HepG2 (cell line): ENCODE measurements at regions not wholly inside any gene's neighbourhood (a gene's known extent, or its start where the extent isn't known, plus 50 kb on each side); places are given as distances from the start of the nearest gene placed in this dataset.

Experiments used
- CHD2 ChIP-seq: IDR thresholded peaks from 2 replicates; pipeline ENCODE4 v1.6.1; 2011; ENCODE audit warnings: low read depth, low read length, improper control_type of control experiment
- ERF ChIP-seq: IDR thresholded peaks from 2 replicates; pipeline ENCODE4 v1.6.1; 2018; ENCODE audit warnings: missing biosample characterization, missing genetic modification reagents
- ETV6 ChIP-seq: sonication (generic); formaldehyde crosslinking; conservative IDR thresholded peaks from 2 replicates; pipeline ENCODE4 v1.4.0; 2020; ENCODE audit warnings: missing genetic modification reagents
- EZH2 ChIP-seq: conservative IDR thresholded peaks from 2 replicates; pipeline ENCODE4 v1.6.1; 2012; ENCODE audit warnings: mild to moderate bottlenecking, low read depth, low read length, moderate library complexity
- KDM1A ChIP-seq: IDR thresholded peaks from 2 replicates; pipeline ENCODE4 v1.6.1; 2016; ENCODE audit warnings: missing compliant biosample characterization
- POLR2AphosphoS5 ChIP-seq: IDR thresholded peaks from 2 replicates; pipeline ENCODE4 v1.6.1; 2012; ENCODE audit warnings: low read depth, low read length
- SAP130 ChIP-seq: IDR thresholded peaks from 2 replicates; pipeline ENCODE4 v1.6.1; 2016; ENCODE audit warnings: low read depth
- ZNF263 ChIP-seq: sonication (generic); formaldehyde crosslinking; IDR thresholded peaks from 2 replicates; pipeline ENCODE4 v1.4.0; 2020; ENCODE audit warnings: missing genetic modification reagents
- ZNF343 ChIP-seq: sonication (generic); formaldehyde crosslinking; IDR thresholded peaks from 2 replicates; pipeline ENCODE4 v1.4.0; 2020; ENCODE audit warnings: mild to moderate bottlenecking, missing genetic modification reagents
- ZNF580 ChIP-seq: IDR thresholded peaks from 2 replicates; pipeline ENCODE4 v1.6.1; 2016; ENCODE audit warnings: low read depth, borderline replicate concordance
- ZNF776 ChIP-seq: sonication (generic); formaldehyde crosslinking; IDR thresholded peaks from 2 replicates; pipeline ENCODE4 v1.4.0; 2020; ENCODE audit warnings: mild to moderate bottlenecking, missing genetic modification reagents
- TF ChIP-seq, protein P1 (sequence below): sonication (generic); formaldehyde crosslinking; IDR thresholded peaks from 2 replicates; pipeline ENCODE4 v1.9.0; 2021; ENCODE audit warnings: missing genetic modification reagents, borderline replicate concordance

DNA sequence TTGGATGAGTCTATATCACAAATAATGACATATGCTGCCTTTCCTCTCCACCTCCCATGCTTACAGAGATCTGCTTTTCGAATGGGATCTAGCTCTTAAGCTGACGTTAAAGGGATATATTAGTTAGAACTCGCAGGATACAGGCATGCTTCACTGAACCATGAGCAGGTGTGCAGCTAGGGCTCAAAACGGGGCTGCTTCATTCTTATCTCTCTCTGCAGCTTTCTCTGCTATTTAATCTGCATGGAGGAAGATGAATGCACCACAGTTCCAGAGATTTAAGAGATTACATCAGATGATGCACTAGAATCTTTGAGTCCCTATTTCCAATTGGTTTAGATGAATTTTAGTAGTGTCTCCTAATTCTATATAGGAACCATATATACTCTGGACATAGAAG, 327.0 kb downstream of the RAD51AP2 start:
- TF ChIP-seq ZNF580 (CRISPR knock-in tag): no peak
- TF ChIP-seq, protein P1, sequence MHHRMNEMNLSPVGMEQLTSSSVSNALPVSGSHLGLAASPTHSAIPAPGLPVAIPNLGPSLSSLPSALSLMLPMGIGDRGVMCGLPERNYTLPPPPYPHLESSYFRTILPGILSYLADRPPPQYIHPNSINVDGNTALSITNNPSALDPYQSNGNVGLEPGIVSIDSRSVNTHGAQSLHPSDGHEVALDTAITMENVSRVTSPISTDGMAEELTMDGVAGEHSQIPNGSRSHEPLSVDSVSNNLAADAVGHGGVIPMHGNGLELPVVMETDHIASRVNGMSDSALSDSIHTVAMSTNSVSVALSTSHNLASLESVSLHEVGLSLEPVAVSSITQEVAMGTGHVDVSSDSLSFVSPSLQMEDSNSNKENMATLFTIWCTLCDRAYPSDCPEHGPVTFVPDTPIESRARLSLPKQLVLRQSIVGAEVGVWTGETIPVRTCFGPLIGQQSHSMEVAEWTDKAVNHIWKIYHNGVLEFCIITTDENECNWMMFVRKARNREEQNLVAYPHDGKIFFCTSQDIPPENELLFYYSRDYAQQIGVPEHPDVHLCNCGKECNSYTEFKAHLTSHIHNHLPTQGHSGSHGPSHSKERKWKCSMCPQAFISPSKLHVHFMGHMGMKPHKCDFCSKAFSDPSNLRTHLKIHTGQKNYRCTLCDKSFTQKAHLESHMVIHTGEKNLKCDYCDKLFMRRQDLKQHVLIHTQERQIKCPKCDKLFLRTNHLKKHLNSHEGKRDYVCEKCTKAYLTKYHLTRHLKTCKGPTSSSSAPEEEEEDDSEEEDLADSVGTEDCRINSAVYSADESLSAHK (CRISPR knock-in tag): no peak
- TF ChIP-seq ZNF776: no peak
- no peak for TF ChIP-seq POLR2AphosphoS5
- TF ChIP-seq ZNF263 (CRISPR knock-in tag): no peak
- no peak for TF ChIP-seq CHD2
- no peak for TF ChIP-seq KDM1A
- TF ChIP-seq EZH2: no peak
- no peak for TF ChIP-seq ERF (CRISPR knock-in tag)
- no peak for TF ChIP-seq ZNF343 (CRISPR knock-in tag)
- TF ChIP-seq SAP130 (CRISPR knock-in tag): no peak
- no peak for TF ChIP-seq ETV6 (CRISPR knock-in tag)
